ENCODE measurements at regions not wholly inside any gene's neighbourhood (a gene's known extent, or its start where the extent isn't known, plus 50 kb on each side); places are given as distances from the start of the nearest gene placed in this dataset.

- DNase-seq (ENCODE audit: low read depth in 3 of 3, low spot score in 1 of 3): peak in 2 of 3 donors; percentile 9 to 10
Observed at GRCh38 chr1:59020151-59020997, 236.5 kb upstream of the JUN start.

GRCh38 chr1:59022199-59022598 lies 238.4 kb upstream of the JUN start:
- DNase-seq (ENCODE audit: low read depth in 3 of 3, low spot score in 1 of 3): no peak

- DNase-seq (ENCODE audit: low read depth in 3 of 3, low spot score in 1 of 3): no peak
Observed at GRCh38 chr1:59022799-59023198, 239.0 kb upstream of the JUN start.

DNA sequence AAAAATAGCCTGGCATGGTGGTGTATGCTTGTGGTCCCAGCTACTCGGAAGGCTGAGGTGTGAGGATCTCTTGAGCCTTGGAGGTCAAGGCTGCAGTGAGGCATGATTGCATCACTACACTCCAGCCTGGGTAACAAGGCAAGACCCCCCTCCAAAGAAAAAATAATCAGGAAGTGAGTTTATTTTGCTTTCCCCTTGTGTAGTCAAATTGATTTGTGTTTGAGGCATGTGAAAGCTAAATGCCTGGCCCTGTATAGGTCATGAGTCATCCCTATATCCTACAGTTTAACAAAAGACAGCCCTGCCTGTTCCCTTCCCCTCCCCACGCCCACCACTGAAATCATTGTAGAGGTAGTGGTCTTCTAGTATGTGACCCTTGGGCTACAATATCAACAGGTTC lies 241.4 kb upstream of the JUN start:
- DNase-seq (ENCODE audit: low read depth in 3 of 3, low spot score in 1 of 3): no peak

DNA sequence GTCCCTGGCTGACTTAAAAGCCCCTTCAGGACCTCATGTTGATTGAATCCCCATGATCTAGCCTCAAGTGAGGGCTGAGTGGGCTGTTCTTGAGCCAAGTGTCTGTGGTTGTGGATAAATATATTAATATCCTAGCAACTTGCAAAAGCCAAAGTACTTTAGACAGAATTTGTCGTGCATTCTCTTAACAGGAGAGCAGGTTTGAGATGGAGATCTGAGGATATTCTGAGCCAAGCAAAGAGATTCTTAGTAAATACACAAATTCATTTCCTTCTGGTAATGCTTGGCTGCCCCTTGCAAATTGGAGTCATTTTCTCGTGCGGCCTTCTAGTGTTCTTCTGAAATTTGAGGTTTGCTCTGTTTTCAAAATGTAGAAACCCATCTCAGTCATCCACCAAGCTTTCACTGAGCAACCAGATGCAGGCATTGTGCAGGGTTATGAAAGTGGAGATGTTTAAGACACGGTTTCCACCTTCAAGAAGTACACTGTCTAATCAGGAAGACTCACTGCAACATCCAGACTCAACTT lies 242.1 kb upstream of the JUN start:
- no peak for DNase-seq (ENCODE audit: low read depth in 3 of 3, low spot score in 1 of 3)

DNA sequence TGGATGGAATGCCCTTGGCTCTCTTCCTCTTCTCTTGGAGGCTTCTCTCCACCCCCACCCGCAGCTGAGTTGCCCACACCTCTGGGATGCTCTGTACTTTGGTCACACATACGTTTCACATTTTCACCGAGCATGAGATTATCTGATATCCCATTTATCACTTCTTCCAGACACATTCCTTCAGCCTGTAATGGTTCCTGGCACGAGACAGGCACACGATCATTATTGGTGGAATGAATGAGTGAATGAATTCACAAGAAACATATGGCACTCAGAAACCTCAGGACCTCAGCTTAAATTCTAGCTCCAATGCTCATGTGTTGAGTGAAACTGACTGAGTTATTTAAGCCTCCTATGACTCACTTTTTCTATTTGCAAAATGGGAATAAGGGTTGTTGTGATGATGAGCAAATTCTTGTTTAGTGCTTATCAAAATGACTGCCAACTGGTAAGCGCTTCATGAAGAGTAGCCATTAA lies 242.7 kb upstream of the JUN start:
- DNase-seq (ENCODE audit: low read depth in 3 of 3, low spot score in 1 of 3): no peak

DNA sequence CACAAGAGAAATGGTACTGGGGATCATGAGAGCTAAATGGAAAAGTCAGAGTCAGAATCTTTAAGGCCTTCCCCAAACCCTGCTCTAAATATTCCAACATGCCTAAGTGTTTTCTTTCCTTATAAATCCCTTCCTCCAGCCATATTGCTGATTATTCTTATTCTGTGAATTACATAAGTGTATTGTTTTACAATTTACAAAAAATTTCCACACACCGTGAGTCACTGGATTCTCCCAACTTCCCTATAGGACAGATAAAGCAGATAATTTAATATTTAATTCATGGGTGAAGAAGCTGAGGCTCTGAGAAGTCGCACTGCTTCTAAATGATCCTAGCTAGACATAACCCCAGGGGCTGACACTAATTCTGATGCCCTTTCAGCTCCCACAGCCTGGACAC lies 243.3 kb upstream of the JUN start:
- no peak for DNase-seq (ENCODE audit: low read depth in 3 of 3, low spot score in 1 of 3)

- no peak for DNase-seq (ENCODE audit: low read depth in 3 of 3, low spot score in 1 of 3)
Observed at GRCh38 chr1:59028048-59028447, 244.2 kb upstream of the JUN start.

GRCh38 chr1:59029411-59030167 lies 245.7 kb upstream of the JUN start:
- DNase-seq (ENCODE audit: low read depth in 3 of 3, low spot score in 1 of 3): no peak

DNA sequence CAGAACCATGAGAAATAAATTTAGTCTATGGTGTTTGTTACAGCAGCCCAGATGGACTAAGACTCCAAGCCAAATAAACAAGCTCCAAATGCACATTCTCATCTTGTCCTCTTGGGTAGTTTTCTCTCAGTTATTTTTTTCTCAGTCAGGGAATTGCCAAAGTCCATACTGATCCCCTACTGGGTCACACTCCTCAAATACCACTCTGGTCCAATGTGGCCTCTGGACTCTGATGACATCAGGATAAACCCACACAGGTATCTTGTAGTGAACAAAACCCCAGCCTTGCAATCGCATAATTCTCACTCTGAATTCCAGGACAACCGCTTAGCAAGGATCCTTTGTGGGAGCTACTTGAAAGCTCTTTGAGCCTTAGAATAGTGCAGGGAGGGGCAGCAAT lies 248.4 kb upstream of the JUN start:
- DNase-seq (ENCODE audit: low read depth in 3 of 3, low spot score in 1 of 3): no peak

DNA sequence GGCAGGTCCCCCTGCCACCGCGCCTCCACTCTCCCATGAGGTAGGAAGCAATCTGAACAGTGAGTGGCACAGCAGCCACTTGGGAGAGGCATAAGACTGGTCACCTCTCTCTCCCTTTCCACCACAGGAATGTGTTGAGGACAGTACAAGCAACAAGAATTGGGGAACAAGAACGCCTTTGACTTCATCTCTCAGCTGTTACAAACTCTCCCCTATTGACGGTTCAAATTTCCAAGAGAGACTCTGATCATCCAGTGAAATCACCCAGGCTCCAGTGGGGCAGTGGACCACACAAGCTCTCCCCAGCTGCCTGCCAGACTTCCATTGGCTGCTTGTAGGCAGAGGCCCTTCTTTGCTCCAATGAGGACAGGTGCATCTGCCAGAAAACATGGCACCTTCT lies 249.9 kb upstream of the JUN start:
- DNase-seq (ENCODE audit: low read depth in 3 of 3, low spot score in 1 of 3): no peak

DNA sequence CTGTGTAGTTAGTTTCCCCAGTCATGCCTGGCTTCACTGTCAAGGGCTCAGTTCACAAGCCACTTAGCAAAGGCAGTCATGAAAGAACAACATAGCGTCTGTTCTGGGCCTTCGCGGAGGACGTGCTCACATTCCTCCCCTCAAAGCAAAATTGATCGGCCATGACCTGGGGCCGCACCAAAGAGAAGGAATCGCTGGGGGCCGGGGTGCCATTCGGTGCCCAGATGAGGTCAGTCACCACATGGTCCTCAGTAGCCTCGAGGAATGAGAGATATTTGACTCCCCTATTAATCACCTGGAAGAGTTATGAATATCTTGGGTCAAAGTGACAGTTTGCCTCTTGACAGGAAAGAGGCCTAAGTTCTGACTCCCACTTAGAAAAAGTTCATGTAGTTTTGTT lies 251.1 kb upstream of the JUN start:
- no peak for DNase-seq (ENCODE audit: low read depth in 3 of 3, low spot score in 1 of 3)

- DNase-seq (ENCODE audit: low read depth in 3 of 3, low spot score in 1 of 3): no peak
Observed at GRCh38 chr1:59039551-59039950, 255.7 kb upstream of the JUN start.

DNA sequence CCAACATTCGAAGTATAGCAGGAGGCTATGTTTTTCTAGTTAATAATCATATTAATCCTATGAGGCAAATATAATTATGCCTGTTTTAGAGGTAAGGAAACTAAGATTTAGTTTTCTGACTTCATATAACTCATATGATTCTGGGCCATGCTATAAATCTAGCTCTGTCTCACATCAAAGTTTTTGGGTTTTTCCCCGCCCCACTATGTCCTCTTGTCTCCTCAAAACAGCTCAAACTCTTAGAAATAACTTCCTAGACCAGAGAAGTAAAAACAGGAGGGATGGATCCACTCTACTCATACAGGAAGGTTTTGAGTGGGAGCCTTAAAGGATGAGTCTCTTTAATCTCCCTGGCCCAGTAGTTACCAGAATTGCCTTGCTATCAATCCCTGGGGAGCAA lies 256.4 kb upstream of the FGGY start:
- DNase-seq (ENCODE audit: low read depth in 3 of 3, low spot score in 1 of 3): no peak

DNA sequence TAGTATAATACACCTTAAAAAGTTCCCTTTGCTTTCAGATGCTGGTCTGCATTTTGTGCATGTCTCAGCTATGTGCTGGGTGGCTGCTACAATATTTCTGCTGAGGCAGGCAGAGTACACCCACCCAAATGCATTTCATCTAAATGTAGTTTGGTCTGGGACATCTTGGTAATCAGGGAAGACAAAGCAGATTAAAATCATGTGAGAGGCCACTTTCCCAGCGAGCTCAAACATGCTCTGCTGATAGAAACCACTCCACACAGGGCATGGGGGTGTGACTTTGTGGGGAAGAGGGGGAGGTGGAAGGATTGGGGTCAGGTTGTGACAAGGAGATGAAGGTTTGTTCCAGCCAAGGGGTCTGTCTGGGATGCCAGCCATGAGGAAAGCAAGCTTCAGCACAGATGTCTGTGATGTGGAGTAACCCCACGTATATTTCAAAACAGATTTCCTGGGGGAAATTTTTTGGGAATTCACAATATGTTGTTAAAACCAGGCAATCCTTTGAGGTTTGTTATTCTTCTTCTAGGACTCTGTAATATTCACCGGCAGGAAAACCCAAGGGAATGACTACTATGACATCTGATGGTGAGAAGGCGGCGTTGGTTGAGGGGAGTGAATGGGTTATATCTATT lies 255.1 kb upstream of the FGGY start:
- no peak for DNase-seq (ENCODE audit: low read depth in 3 of 3, low spot score in 1 of 3)

GRCh38 chr1:59043796-59044195 lies 253.1 kb upstream of the FGGY start:
- no peak for DNase-seq (ENCODE audit: low read depth in 3 of 3, low spot score in 1 of 3)

GRCh38 chr1:59044535-59045121 lies 252.3 kb upstream of the FGGY start:
- no peak for DNase-seq (ENCODE audit: low read depth in 3 of 3, low spot score in 1 of 3)

- DNase-seq (ENCODE audit: low read depth in 3 of 3, low spot score in 1 of 3): no peak
Observed at GRCh38 chr1:59045137-59045536, 251.8 kb upstream of the FGGY start.

GRCh38 chr1:59045636-59046035 lies 251.3 kb upstream of the FGGY start:
- no peak for DNase-seq (ENCODE audit: low read depth in 3 of 3, low spot score in 1 of 3)

DNA sequence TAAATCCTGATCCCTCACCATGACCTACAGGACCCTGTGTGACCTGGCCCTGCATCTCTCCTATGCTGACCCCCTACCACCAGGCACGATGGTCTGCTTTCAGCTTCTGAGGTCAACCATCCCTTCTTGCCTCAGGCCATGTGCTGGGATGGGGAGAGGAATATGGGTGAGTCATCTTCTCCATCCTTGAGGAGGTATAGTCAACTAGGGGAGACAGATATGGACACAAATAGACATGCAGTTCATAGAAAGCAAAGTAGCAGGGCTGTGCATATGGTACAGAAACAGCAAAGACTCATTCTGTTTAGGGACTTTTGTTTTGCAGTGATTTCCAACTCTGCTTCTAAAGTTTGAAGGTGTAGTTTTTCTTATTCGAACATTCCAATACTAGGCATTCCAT lies 250.8 kb upstream of the FGGY start:
- DNase-seq (ENCODE audit: low read depth in 3 of 3, low spot score in 1 of 3): no peak

DNA sequence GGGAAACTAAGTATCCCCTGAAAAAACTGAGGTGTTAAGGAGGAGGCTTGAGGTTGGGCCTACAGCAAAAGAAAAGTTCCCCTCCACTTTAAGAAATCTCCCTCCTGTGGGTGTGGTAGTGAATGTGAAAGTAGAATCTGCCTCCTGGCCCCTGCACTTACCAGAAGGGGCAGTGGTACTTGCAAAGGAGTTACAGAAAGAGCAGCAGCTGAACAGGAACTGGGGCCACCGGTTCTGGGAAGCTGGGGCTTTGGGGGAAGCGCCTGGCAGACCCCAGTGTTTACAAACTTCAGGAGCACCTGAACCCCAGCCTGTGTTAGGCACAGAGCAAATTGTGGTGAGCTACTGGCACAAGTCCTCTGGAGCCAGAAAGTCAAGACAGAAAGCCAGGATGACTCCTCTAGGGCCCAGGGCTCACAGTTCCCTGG lies 250.2 kb upstream of the FGGY start:
- DNase-seq (ENCODE audit: low read depth in 3 of 3, low spot score in 1 of 3): no peak
